Activated CD8-positive, alpha-beta T cell treated with anti-CD3 and anti-CD28 coated beads, Interleukin-2, amount 10 ng/mL, durations not matched to agents 7 days and 5 days (primary cell): ENCODE measurements at regions not wholly inside any gene's neighbourhood (a gene's known extent, or its start where the extent isn't known, plus 50 kb on each side); places are given as distances from the start of the nearest gene placed in this dataset.
"Not testable (repeated sequence)": the region's sequence is repeated elsewhere in the genome, so short reads cannot be mapped to it uniquely, and the experiment has no call there.

ENCODE experiments used
- ATAC-seq: fragments of 150-1000 bp; cut with Tn5 transposase; one replicate; pipeline ENCODE4 v1.10.0; 2021; ENCODE audit warnings: moderate library complexity
- CTCF ChIA-PET: fragments of 350-600 bp; sonication (Branson Sonifier 250); formaldehyde crosslinking; loops from one replicate; lab custom pipeline; 2021; ENCODE audit warnings: antibody characterized with exemption; lab: Charles Lee
- POLR2A ChIA-PET: fragments of 350-600 bp; sonication (Branson Sonifier 250); formaldehyde crosslinking; loops from one replicate; lab custom pipeline; 2021; ENCODE audit warnings: antibody characterized with exemption; lab: Charles Lee
- DNase-seq: peaks from one replicate; pipeline ENCODE4 v3.0.0-alpha.2; 2020
- H3K27ac Mint-ChIP-seq: one replicate; pipeline ENCODE4 v1.8.0; 2021; ENCODE audit warnings: mild to moderate bottlenecking, mixed read lengths
- H3K27me3 Mint-ChIP-seq: one replicate; pipeline ENCODE4 v1.8.0; 2021; ENCODE audit warnings: low read depth, mixed read lengths
- H3K36me3 Mint-ChIP-seq: one replicate; pipeline ENCODE4 v1.8.0; 2021; ENCODE audit warnings: low read depth, mixed read lengths
- H3K4me1 Mint-ChIP-seq: one replicate; pipeline ENCODE4 v1.8.0; 2021; ENCODE audit warnings: low read depth, mixed read lengths
- H3K4me3 Mint-ChIP-seq: one replicate; pipeline ENCODE4 v1.8.0; 2021; ENCODE audit warnings: mild to moderate bottlenecking, mixed read lengths
- H3K9me3 Mint-ChIP-seq: one replicate; pipeline ENCODE4 v1.8.0; 2022; ENCODE audit warnings: mixed read lengths; ENCODE audit not compliant: insufficient read depth

DNA sequence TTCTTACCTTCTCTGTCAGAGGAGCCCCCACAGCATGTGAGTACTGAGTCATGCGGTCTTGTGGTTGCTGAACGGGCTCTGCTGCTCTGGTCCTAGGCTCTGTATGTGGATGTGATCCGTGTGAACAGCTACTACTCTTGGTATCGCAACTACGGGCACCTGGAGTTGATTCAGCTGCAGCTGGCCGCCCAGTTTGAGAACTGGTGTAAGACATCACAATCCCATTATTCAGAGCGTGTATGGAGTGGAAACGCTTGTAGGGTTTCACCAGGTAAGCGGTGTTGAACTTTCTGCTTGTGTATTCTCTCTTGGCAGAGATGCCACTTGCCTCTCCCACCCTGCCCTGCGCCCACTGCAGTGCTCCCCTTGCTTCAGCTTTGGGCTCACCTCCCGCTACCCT lies 1356.2 kb downstream of the CDH12 start:
- H3K27me3 Mint-ChIP-seq, H3K36me3 Mint-ChIP-seq, H3K9me3 Mint-ChIP-seq, H3K4me3 Mint-ChIP-seq, CTCF ChIA-PET, DNase-seq, POLR2A ChIA-PET, H3K27ac Mint-ChIP-seq, H3K4me1 Mint-ChIP-seq, ATAC-seq: not testable (repeated sequence)

DNA sequence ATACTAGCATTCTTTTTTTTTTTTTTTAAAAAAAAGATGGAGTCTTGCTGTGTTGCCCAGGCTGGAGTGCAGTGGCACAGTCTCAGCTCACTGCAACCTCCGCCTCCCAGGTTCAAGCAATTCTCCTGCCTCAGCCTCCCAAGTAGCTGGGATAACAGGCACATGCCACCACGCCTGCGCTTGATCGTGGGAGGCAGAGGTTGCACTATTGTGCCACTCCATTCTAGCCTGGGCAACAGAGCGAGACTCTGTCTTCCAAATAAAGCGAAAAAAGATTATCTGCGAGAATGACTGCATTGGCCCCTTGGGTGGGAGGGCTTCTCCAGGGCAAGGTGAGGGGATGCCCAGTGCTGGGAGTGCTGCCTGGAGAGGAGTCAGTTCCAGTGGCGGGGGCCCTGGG lies 1357.1 kb downstream of the CDH12 start:
- CTCF ChIA-PET, ATAC-seq, H3K4me1 Mint-ChIP-seq, H3K27me3 Mint-ChIP-seq, H3K4me3 Mint-ChIP-seq, H3K9me3 Mint-ChIP-seq, POLR2A ChIA-PET, H3K36me3 Mint-ChIP-seq: not testable (repeated sequence)
- H3K27ac Mint-ChIP-seq = peak overlapping the region; percentile 8
- peak; percentile 24 for DNase-seq

DNA sequence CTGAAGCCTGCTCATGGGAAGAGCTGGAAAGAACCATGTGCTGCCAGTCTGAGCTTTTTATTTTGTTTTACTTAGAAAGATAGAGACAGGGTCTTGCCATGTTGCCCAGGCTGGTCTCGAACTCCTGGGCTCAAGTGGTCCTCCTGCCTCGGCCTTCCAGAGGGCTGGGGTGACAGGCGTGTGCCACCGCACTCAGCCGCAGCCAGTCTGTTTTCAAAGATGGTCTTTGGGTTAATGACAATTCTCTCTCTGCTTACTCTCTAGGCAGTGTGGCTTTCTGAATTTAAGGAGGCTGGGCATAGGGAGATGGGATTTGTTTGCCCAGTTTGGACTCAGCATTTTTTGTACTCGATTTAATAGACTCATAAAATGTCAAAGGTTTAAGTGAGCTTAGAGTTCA lies 1357.9 kb downstream of the CDH12 start:
- H3K4me1 Mint-ChIP-seq, DNase-seq, CTCF ChIA-PET, H3K36me3 Mint-ChIP-seq, H3K9me3 Mint-ChIP-seq, ATAC-seq, H3K27me3 Mint-ChIP-seq, H3K4me3 Mint-ChIP-seq, POLR2A ChIA-PET: not testable (repeated sequence)
- H3K27ac Mint-ChIP-seq = peak overlapping the region; percentile 75

DNA sequence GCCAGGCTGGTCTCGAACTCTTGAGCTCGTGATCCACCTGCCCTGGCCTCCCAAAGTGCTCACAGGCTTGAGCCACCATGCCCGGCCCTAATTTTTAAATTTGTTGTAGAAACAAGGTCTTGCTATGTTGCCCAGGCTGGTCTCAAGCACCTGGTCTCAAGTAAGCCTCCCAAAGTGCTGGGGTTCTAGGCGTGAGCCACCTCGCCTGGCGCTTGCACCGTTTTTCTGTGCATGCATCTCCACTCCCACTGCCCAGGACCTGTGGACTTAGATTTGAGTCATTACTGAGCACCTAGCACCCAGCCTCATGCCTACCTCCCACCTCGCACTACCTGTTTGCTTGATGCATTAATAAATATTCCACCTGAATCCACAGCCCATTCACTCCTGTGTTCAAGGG lies 1359.1 kb downstream of the CDH12 start:
- H3K36me3 Mint-ChIP-seq, ATAC-seq, CTCF ChIA-PET, H3K9me3 Mint-ChIP-seq, H3K27ac Mint-ChIP-seq, DNase-seq, POLR2A ChIA-PET, H3K4me3 Mint-ChIP-seq, H3K27me3 Mint-ChIP-seq, H3K4me1 Mint-ChIP-seq: not testable (repeated sequence)

DNA sequence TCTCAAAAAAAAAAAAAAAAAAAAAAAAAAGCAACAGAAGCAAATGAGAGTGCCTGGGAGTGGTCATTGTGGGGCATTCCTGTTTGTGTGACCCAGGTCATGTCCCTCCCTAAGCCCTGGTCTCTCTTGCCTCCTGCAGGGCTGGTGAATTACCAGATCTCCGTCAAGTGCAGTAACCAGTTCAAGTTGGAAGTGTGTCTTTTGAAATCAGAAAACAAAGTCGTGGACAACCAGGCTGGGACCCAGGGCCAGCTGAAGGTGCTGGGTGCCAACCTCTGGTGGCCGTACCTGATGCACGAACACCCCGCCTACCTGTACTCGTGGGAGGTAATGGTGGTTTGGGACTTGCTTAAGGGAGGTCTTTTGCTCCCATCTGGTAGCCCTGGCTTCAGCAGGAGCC lies 1362.0 kb downstream of the CDH12 start:
- DNase-seq, CTCF ChIA-PET, H3K27ac Mint-ChIP-seq, H3K4me3 Mint-ChIP-seq, ATAC-seq, H3K4me1 Mint-ChIP-seq, POLR2A ChIA-PET, H3K9me3 Mint-ChIP-seq, H3K27me3 Mint-ChIP-seq, H3K36me3 Mint-ChIP-seq: not testable (repeated sequence)

DNA sequence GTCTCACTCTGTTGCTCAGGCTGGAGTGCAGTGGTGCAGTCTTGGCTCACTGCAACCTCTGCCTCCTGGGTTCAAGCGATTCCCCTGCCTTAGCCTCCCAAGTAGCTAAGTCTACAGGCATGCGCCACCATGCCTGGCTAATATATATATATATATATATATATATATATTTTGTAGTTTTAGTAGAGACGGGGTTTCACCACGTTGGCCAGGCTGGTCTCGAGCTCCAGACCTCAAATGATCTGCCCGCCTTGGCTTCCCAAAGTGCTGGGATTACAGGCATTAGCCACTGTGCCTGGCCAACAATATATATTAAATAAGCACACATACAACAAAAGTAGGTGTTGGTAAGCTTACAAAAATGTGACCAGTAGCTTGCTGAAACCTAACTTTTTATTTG lies 1364.3 kb downstream of the CDH12 start:
- H3K4me1 Mint-ChIP-seq, POLR2A ChIA-PET, H3K27me3 Mint-ChIP-seq, H3K4me3 Mint-ChIP-seq, H3K27ac Mint-ChIP-seq, DNase-seq, H3K36me3 Mint-ChIP-seq, H3K9me3 Mint-ChIP-seq, CTCF ChIA-PET, ATAC-seq: not testable (repeated sequence)

DNA sequence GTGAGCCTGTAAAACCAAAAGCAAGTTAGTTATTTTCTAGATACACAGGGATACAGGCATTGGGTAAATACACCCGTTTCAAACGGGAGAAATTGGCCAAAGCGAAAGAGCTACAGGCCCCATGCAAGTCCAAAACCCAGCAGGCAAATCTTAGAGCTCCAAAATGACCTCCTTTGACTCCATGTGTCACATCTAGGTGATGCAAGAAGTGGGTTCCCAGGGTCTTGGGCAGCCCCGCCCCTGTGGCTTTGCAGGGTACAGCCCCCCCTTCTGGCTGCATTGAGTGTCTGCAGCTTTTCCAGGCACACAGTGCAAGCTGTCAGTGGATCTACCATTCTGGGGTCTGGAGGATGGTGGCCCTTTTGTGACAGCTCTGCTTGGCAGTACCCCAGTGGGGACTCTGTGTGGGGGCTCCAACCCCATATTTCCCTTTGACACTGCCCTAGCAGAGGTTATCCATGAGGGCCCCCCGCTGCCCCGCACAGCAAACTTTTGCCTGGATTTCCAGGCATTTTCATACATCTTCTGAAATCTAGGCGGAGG lies 1367.6 kb downstream of the CDH12 start:
- H3K4me1 Mint-ChIP-seq, ATAC-seq, DNase-seq, H3K9me3 Mint-ChIP-seq, H3K36me3 Mint-ChIP-seq, H3K27ac Mint-ChIP-seq, H3K27me3 Mint-ChIP-seq, H3K4me3 Mint-ChIP-seq, CTCF ChIA-PET, POLR2A ChIA-PET: not testable (repeated sequence)

DNA sequence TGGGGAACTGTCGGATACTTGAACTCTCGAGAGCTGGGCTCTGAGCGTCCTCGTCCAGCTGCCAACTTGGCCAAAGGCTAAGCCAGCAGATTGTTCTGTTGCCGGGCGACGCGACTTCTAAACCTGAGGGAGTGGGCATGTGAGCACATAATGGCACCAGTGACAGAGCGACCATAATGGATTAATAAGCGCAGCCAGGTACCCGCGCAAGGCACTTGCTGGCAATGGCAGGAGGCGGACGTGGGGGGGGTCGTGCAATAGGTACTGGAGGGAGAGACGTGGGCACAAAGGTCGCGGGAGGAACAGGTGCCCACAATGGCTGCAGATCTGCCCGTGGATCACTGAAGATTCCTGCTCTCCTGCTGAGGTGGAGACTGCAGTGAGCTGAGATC lies 1368.7 kb downstream of the CDH12 start:
- H3K27me3 Mint-ChIP-seq, ATAC-seq, H3K4me1 Mint-ChIP-seq, H3K36me3 Mint-ChIP-seq, H3K4me3 Mint-ChIP-seq, DNase-seq, H3K9me3 Mint-ChIP-seq, H3K27ac Mint-ChIP-seq, CTCF ChIA-PET, POLR2A ChIA-PET: not testable (repeated sequence)

DNA sequence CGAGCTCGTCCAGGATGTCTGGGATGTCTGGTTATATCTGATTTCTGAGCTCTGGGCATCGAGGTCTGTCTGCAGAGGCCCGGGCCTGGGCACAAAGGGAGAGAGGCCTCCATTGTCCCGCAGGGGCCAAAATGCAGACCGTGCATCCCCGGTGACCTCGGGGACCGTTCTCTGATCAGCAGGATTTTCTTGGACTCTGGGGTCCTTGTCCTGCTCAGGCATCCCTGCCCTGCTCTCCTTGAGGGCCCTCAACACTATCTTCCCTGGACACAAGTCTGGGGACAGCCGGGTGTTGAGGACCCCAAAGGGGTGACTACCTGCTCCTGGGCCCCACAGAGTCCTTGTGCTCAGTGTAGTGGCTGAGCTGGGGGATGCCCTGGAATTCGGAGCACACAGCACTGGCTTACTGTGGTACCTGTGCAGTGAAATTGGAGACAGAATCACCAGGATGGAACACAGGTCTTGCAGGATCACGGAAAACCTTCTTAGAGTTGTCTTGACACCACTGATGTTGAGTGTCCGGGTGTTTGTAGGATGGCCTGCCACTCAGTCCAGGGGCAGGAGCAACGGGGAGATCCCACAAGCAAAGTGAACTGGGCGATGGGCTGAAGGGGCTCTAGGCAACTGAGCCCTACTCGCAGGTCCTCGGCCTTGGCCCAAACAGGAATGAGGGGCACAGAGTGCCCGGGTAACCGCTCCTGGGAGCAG lies 1369.2 kb downstream of the CDH12 start:
- H3K4me3 Mint-ChIP-seq, POLR2A ChIA-PET, DNase-seq, ATAC-seq, H3K27me3 Mint-ChIP-seq, H3K27ac Mint-ChIP-seq, H3K9me3 Mint-ChIP-seq, H3K4me1 Mint-ChIP-seq, H3K36me3 Mint-ChIP-seq, CTCF ChIA-PET: not testable (repeated sequence)

DNA sequence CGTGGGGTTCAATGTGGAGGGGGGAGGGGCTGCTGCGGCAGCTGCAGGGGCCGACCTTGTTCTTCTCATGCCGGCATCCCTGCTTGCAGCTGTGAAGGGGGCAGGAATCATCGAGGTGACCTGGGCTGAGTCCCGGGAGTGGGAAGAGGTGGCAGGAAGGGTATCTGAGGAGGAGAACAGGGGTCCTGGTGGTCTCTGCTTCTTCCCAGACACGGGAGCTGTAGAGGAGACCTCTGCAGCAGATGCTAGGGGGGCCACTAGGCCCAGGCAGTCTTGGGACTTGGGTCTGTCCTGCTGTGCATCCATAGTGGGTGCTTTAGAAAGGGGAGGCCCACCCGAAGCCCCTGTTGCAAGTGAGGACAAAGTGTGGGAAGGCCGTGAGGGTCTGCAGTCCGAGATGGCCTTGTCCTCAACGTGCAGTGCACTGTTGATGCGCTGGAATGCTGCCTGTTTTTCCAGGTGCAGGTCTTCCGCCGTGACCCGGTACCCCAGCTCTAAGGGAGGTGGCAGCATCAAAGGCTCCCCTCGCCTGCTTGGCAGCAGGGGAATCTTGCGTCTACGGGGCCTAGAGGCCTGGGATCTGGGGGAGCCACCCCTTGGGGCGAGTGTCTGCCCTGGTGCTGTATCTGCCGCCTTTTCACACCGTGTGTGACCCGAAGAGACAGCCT lies 1370.0 kb downstream of the CDH12 start:
- POLR2A ChIA-PET, H3K36me3 Mint-ChIP-seq, DNase-seq: not testable (repeated sequence)

DNA sequence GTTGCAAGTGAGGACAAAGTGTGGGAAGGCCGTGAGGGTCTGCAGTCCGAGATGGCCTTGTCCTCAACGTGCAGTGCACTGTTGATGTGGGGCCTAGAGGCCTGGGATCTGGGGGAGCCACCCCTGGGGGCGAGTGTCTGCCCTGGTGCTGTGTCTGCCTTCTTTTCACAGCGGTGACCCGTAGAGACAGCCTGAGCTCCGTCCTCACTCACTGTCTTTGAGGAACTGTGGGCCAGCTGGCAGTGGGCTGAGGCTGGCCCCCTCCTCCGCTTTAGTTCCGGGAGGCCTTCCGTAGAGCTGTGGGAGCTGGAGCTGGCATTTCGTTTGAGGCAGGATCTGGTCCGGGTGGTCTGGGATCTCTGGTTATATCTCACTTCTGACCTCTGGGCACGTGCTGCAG lies 1370.6 kb downstream of the CDH12 start:
- DNase-seq, POLR2A ChIA-PET, H3K4me1 Mint-ChIP-seq, CTCF ChIA-PET, H3K4me3 Mint-ChIP-seq, ATAC-seq, H3K36me3 Mint-ChIP-seq, H3K9me3 Mint-ChIP-seq, H3K27me3 Mint-ChIP-seq, H3K27ac Mint-ChIP-seq: not testable (repeated sequence)

More for the DNA sequence above, 1370.0 kb downstream of the CDH12 start:
- H3K27me3 Mint-ChIP-seq, ATAC-seq, CTCF ChIA-PET, H3K9me3 Mint-ChIP-seq, H3K4me3 Mint-ChIP-seq, H3K4me1 Mint-ChIP-seq, H3K27ac Mint-ChIP-seq: not testable (repeated sequence)

DNA sequence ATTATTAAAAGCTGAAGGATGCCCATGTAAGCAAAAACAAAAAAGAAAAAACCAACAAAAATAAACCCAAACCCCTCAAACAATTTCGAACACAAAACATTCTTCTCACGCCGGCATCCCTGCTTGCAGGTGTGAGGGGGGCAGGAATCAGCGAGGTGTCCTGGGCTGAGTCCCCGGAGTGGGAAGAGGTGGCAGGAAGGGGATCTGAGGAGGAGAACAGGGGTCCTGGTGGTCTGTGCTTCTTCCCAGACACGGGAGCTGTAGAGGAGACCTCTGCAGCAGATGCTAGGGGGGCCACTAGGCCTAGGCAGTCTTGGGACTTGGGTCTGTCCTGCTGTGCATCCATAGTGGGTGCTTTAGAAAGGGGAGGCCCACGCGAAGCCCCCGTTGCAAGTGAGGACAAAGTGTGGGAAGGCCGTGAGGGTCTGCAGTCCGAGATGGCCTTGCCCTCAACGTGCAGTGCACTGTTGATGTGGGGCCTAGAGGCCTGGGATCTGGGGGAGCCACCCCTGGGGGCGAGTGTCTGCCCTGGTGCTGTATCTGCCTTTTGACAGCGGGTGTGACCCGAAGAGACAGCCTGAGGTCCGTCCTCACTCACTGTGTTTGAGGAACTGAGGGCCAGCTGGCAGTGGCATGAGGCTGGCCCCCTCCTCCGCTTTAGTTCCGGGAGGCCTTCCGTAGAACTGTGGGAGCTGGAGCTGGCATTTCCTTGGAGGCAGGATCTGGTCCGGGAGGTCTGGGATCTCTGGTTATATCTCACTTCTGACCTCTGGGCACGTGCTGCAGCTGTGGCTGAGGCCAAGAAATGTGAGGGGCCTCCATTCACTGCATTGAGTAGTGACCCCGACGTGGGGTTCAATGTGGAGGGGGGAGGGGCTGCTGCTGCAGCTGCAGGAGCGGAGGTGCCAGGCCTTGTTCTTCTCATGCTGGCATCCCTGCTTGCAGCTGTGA lies 1371.5 kb downstream of the CDH12 start:
- DNase-seq, POLR2A ChIA-PET, H3K4me1 Mint-ChIP-seq, H3K27ac Mint-ChIP-seq, H3K9me3 Mint-ChIP-seq, H3K4me3 Mint-ChIP-seq, H3K27me3 Mint-ChIP-seq, CTCF ChIA-PET, H3K36me3 Mint-ChIP-seq, ATAC-seq: not testable (repeated sequence)
